SK-N-SH (cell line): ENCODE measurements at regions not wholly inside any gene's neighbourhood (a gene's known extent, or its start where the extent isn't known, plus 50 kb on each side); places are given as distances from the start of the nearest gene placed in this dataset.

Source experiments
- CTCF ChIA-PET: fragments of 300-600, 350-600 bp; formaldehyde crosslinking; extraction: SDS; loops from one replicate; lab custom pipeline; 2021; lab: Yijun Ruan, JAX
- POLR2A ChIA-PET: fragments of 350-600 bp; sonication (Branson Sonifier 250); formaldehyde crosslinking; extraction: SDS; loops from one replicate; lab custom pipeline; 2020; ENCODE audit warnings: antibody characterized with exemption, inconsistent platforms; lab: Yijun Ruan, JAX
- DNase-seq: peaks from one replicate; pipeline ENCODE4 v3.0.0; 2012
- H2AFZ ChIP-seq: fragments of 200-600 bp; sonication (generic); 2 replicates; pipeline ENCODE4 v1.8.1; 2016; ENCODE audit warnings: antibody characterized with exemption, mild to moderate bottlenecking, low read depth
- H3F3A ChIP-seq: fragments of 200-600 bp; sonication (generic); replicated peaks from 2 replicates; pipeline ENCODE3; 2016; ENCODE audit warnings: antibody characterized with exemption, mild to moderate bottlenecking; ENCODE audit not compliant: insufficient read depth
- H3K27ac ChIP-seq, 2 experiments: fragments of 200-500 bp in 1 of 2; fragments of 200-600 bp in 1 of 2; sonication (Bioruptor generic) in 1 of 2; sonication (generic), shearing (Covaris generic) in 1 of 2; 2 replicates each; pipeline versions ENCODE4 v1.5.1 to v1.6.1; 2014 to 2016; ENCODE audit warnings: low read depth in 2 of 2, inconsistent platforms in 1 of 2, low read length in 1 of 2, mild to moderate bottlenecking in 1 of 2, mixed read lengths in 1 of 2
- H3K27me3 ChIP-seq: fragments of 200-600 bp; sonication (generic), shearing (Covaris generic); 2 replicates; pipeline ENCODE4 v1.6.1; 2016; ENCODE audit warnings: mixed run types; ENCODE audit not compliant: insufficient read depth
- H3K36me3 ChIP-seq, 2 experiments: fragments of 200-500 bp in 1 of 2; fragments of 200-600 bp in 1 of 2; sonication (Bioruptor generic) in 1 of 2; sonication (generic) in 1 of 2; replicated peaks in 1 of 2; 2 replicates each; pipeline versions ENCODE3 to v1.5.1; 2014 to 2016; ENCODE audit warnings: low read length in 1 of 2, mild to moderate bottlenecking in 1 of 2; ENCODE audit not compliant: insufficient read depth in 2 of 2, control insufficient read depth in 1 of 2
- H3K4me1 ChIP-seq, 2 experiments: fragments of 200-500 bp in 1 of 2; fragments of 200-600 bp in 1 of 2; sonication (Bioruptor generic) in 1 of 2; sonication (generic), shearing (Covaris generic) in 1 of 2; 2 replicates each; pipeline versions ENCODE4 v1.5.1 to v1.6.1; 2014 to 2016; ENCODE audit warnings: low read depth in 1 of 2, low read length in 1 of 2, mixed run types in 1 of 2; ENCODE audit not compliant: insufficient read depth in 2 of 2, control insufficient read depth in 1 of 2
- H3K4me2 ChIP-seq: fragments of 200-600 bp; sonication (generic), shearing (Covaris generic); 2 replicates; pipeline ENCODE4 v1.6.1; 2017; ENCODE audit warnings: mixed run types
- H3K4me3 ChIP-seq, 2 experiments: fragments of 200-500 bp in 1 of 2; fragments of 200-600 bp in 1 of 2; sonication (Bioruptor generic) in 1 of 2; sonication (generic), shearing (Covaris generic) in 1 of 2; 2 replicates each; pipeline versions ENCODE4 v1.5.1 to v1.8.1; 2014 to 2016; ENCODE audit warnings: low read depth in 2 of 2, inconsistent platforms in 1 of 2, low read length in 1 of 2, mild to moderate bottlenecking in 1 of 2, mixed read lengths in 1 of 2, moderate library complexity in 1 of 2
- H3K79me2 ChIP-seq: fragments of 200-600 bp; sonication (generic); 2 replicates; pipeline ENCODE4 v1.8.1; 2017; ENCODE audit warnings: mild to moderate bottlenecking; ENCODE audit not compliant: insufficient read depth
- H3K9ac ChIP-seq: fragments of 200-600 bp; sonication (generic); 2 replicates; pipeline ENCODE4 v1.6.1; 2017; ENCODE audit warnings: mixed run types
- H3K9me2 ChIP-seq: fragments of 200-600 bp; sonication (generic); 2 replicates; pipeline ENCODE4 v1.6.1; 2017; ENCODE audit warnings: mixed run types
- H3K9me3 ChIP-seq: fragments of 200-600 bp; sonication (generic); 2 replicates; pipeline ENCODE4 v1.6.1; 2017; ENCODE audit warnings: mixed run types, mild to moderate bottlenecking, moderate library complexity
- H4K20me1 ChIP-seq: fragments of 200-600 bp; sonication (generic); 2 replicates; pipeline ENCODE4 v1.6.1; 2017; ENCODE audit warnings: mild to moderate bottlenecking, mixed run types; ENCODE audit not compliant: insufficient read depth
- CHD2 ChIP-seq: fragments of 150-350 bp; IDR thresholded peaks from 2 replicates; pipeline ENCODE4 v1.6.1; 2018; ENCODE audit warnings: low read length; ENCODE audit not compliant: partially characterized antibody
- ELF1 ChIP-seq: IDR thresholded peaks from 2 replicates; pipeline ENCODE4 v1.4.0; 2012
- EP300 ChIP-seq, 2 experiments: IDR thresholded peaks; 2 replicates each; pipeline versions ENCODE4 v1.4.0 to v1.6.1; 2012; ENCODE audit warnings: borderline replicate concordance in 1 of 2, low read depth in 1 of 2, low read length in 1 of 2
- FOXJ3 ChIP-seq: sonication (generic); formaldehyde crosslinking; IDR thresholded peaks from 2 replicates; pipeline ENCODE4 v1.5.1; 2020; ENCODE audit warnings: mild to moderate bottlenecking, missing genetic modification reagents
- FOXM1 ChIP-seq: IDR thresholded peaks from 2 replicates; pipeline ENCODE4 v1.4.0; 2012; ENCODE audit warnings: low read depth, mild to moderate bottlenecking
- GABPA ChIP-seq: IDR thresholded peaks from 2 replicates; pipeline ENCODE4 v1.4.0; 2012; ENCODE audit warnings: low read depth, mild to moderate bottlenecking
- IRF3 ChIP-seq: fragments of 150-350 bp; IDR thresholded peaks from 2 replicates; pipeline ENCODE4 v1.6.1; 2016; ENCODE audit warnings: mild to moderate bottlenecking, low read depth, low read length
- JUND ChIP-seq: IDR thresholded peaks from 2 replicates; pipeline ENCODE4 v1.4.0; 2012
- MEF2A ChIP-seq: IDR thresholded peaks from 2 replicates; pipeline ENCODE4 v1.4.0; 2012; ENCODE audit warnings: low read depth, borderline replicate concordance
- MXI1 ChIP-seq: IDR thresholded peaks from 2 replicates; pipeline ENCODE4 v1.6.1; 2012; ENCODE audit warnings: mild to moderate bottlenecking, low read depth, low read length, improper control_type of control experiment
- NFIC ChIP-seq: IDR thresholded peaks from 2 replicates; pipeline ENCODE4 v1.4.0; 2012; ENCODE audit warnings: borderline replicate concordance
- PBX3 ChIP-seq: IDR thresholded peaks from 2 replicates; pipeline ENCODE4; 2012
- RCOR1 ChIP-seq: fragments of 150-350 bp; IDR thresholded peaks from 2 replicates; pipeline ENCODE4 v1.6.1; 2017; ENCODE audit warnings: antibody characterized with exemption, low read length
- RXRA ChIP-seq: IDR thresholded peaks from 2 replicates; pipeline ENCODE4 v1.4.0; 2012; ENCODE audit warnings: low read depth, mild to moderate bottlenecking, borderline replicate concordance
- SIN3A ChIP-seq: IDR thresholded peaks from 2 replicates; pipeline ENCODE4 v1.6.1; 2012; ENCODE audit warnings: low read depth, mild to moderate bottlenecking, low read length, moderate library complexity, borderline replicate concordance
- SMC3 ChIP-seq: IDR thresholded peaks from 2 replicates; pipeline ENCODE4 v1.6.1; 2012; ENCODE audit warnings: low read depth, low read length, improper control_type of control experiment
- TAF1 ChIP-seq: IDR thresholded peaks from 2 replicates; pipeline ENCODE4 v1.6.1; 2012; ENCODE audit warnings: low read depth, mild to moderate bottlenecking, low read length, moderate library complexity, borderline replicate concordance
- TCF12 ChIP-seq: IDR thresholded peaks from 2 replicates; pipeline ENCODE4 v1.4.0; 2012
- TEAD4 ChIP-seq: IDR thresholded peaks from 2 replicates; pipeline ENCODE4 v1.4.0; 2012; ENCODE audit warnings: mild to moderate bottlenecking, borderline replicate concordance; ENCODE audit not compliant: insufficient read depth
- WGBS: methylation state at CpG from one replicate; pipeline ENCODE4 v1.1.6; 2017; ENCODE audit warnings: low lambda C conversion rate; 5-methylcytosine and 5-hydroxymethylcytosine counted together
- TF ChIP-seq, protein P1 (sequence below): fragments of 150-350 bp; IDR thresholded peaks from 2 replicates; pipeline ENCODE4 v1.6.1; 2017; ENCODE audit warnings: antibody characterized with exemption, low read length, low read depth, borderline replicate concordance
- TF ChIP-seq, protein P2 (sequence below): IDR thresholded peaks from 2 replicates; pipeline ENCODE4 v1.4.0; 2012; ENCODE audit warnings: low read depth, borderline replicate concordance

GRCh38 chr15:62825191-62825590 is 217.4 kb upstream of the TPM1 start:
- no peaks in the 10 kb centered on the region for H3K9me2 ChIP-seq
- peaks cover 20% of the 10 kb centered on the region for H3F3A ChIP-seq
- CTCF ChIA-PET = no interaction called here
- no peak overlapping the region for H2AFZ ChIP-seq
- TF ChIP-seq, protein P1, sequence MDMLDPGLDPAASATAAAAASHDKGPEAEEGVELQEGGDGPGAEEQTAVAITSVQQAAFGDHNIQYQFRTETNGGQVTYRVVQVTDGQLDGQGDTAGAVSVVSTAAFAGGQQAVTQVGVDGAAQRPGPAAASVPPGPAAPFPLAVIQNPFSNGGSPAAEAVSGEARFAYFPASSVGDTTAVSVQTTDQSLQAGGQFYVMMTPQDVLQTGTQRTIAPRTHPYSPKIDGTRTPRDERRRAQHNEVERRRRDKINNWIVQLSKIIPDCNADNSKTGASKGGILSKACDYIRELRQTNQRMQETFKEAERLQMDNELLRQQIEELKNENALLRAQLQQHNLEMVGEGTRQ = no peak
- TF ChIP-seq FOXM1 (no peak), TEAD4 (no peak), FOXJ3 (CRISPR knock-in tag) (no peak), RCOR1 (no peak), ELF1 (no peak), EP300 (IDR thresholded peaks at IDR 0.05; ENCODE audit: borderline replicate concordance in 1 of 2, low read depth in 1 of 2, low read length in 1 of 2) (no peak), IRF3 (no peak), PBX3 (no peak), NFIC (no peak), RXRA (no peak), TAF1 (no peak), MXI1 (no peak)
- peaks cover 4% of the 10 kb centered on the region; the same call in 1 of the 2 replicates for H3K79me2 ChIP-seq
- no peaks in the 10 kb centered on the region for H4K20me1 ChIP-seq
- 95% methylated on average over 4 of the region's 4 CpGs for WGBS
- H3K27ac ChIP-seq = peak overlapping the region in 1 of 2 experiments; percentile 77; a peak in 1 of 4 replicates
- H3K9ac ChIP-seq = no peak overlapping the region
- H3K4me2 ChIP-seq = no peak overlapping the region
- POLR2A ChIA-PET = no interaction called here
- H3K4me1 ChIP-seq = peaks cover 4 to 6% of the 10 kb centered on the region in 2 experiments; a peak in 1 of 4 replicates
- H3K4me3 ChIP-seq = no peak overlapping the region
- H3K36me3 ChIP-seq = peaks cover 25 to 47% of the 10 kb centered on the region in 2 experiments
- H3K9me3 ChIP-seq = no peaks in the 10 kb centered on the region
- no peak for DNase-seq
- H3K27me3 ChIP-seq = no peaks in the 10 kb centered on the region

DNA sequence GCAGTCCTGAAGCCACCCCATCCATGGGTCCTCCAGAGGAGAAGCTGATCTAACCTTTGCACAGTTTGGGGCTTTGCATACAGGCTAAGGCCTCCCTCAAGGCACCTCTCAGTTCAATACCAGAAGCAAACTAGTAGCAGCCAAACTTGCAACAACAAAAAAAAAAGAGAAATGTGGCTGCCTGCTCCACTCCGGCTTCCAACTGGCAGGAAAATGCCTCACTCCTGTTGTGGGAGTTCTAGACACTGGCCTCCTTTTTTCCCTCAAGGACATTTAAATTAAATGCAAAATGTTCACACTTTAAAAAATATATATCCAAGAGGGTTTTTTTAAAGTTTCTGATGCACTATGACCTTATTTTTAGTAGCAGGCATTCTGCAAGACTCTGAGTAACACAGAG is 216.0 kb upstream of the TPM1 start:
- Histone ChIP-seq H2AFZ (no peak overlapping the region), H3K9me2 (no peaks in the 10 kb centered on the region), H3K27ac (no peak overlapping the region), H3K27me3 (no peaks in the 10 kb centered on the region), H3K36me3 (peaks cover 12 to 33% of the 10 kb centered on the region in 2 experiments), H3K4me1 (peaks cover 4 to 6% of the 10 kb centered on the region in 2 experiments; a peak in 1 of 4 replicates), H3K9me3 (no peaks in the 10 kb centered on the region), H3K4me2 (no peak overlapping the region), H3K79me2 (peaks cover 4% of the 10 kb centered on the region; the same call in 1 of the 2 replicates), H4K20me1 (no peaks in the 10 kb centered on the region), H3K9ac (no peak overlapping the region), H3K4me3 (no peak overlapping the region), H3F3A (peaks cover 20% of the 10 kb centered on the region)
- DNase-seq = no peak
- 100% methylated on average over 1 of the region's 1 CpG for WGBS
- ChIA-PET CTCF (interaction anchor here (1.0 to 1.5 kb wide), 2 partner anchors 10 to 14 kb away, joined by 3 read pairs; no protein-coding TSS in a partner anchor), POLR2A (no interaction called here)
- no peak for TF ChIP-seq TCF12
- TF ChIP-seq SMC3 = no peak
- TF ChIP-seq, protein P2, sequence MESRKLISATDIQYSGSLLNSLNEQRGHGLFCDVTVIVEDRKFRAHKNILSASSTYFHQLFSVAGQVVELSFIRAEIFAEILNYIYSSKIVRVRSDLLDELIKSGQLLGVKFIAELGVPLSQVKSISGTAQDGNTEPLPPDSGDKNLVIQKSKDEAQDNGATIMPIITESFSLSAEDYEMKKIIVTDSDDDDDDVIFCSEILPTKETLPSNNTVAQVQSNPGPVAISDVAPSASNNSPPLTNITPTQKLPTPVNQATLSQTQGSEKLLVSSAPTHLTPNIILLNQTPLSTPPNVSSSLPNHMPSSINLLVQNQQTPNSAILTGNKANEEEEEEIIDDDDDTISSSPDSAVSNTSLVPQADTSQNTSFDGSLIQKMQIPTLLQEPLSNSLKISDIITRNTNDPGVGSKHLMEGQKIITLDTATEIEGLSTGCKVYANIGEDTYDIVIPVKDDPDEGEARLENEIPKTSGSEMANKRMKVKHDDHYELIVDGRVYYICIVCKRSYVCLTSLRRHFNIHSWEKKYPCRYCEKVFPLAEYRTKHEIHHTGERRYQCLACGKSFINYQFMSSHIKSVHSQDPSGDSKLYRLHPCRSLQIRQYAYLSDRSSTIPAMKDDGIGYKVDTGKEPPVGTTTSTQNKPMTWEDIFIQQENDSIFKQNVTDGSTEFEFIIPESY = no peak
- no peak for TF ChIP-seq FOXJ3 (CRISPR knock-in tag)
- no peak for TF ChIP-seq JUND
- TF ChIP-seq GABPA = no peak
- TF ChIP-seq TAF1 = no peak
- TF ChIP-seq SIN3A = no peak
- no peak for TF ChIP-seq MEF2A
- TF ChIP-seq CHD2 = no peak
- no peak for TF ChIP-seq RCOR1
- no peak for TF ChIP-seq EP300 (IDR thresholded peaks at IDR 0.05; ENCODE audit: borderline replicate concordance in 1 of 2, low read depth in 1 of 2, low read length in 1 of 2)
